ENCODE measurements at regions not wholly inside any gene's neighbourhood (a gene's known extent, or its start where the extent isn't known, plus 50 kb on each side); places are given as distances from the start of the nearest gene placed in this dataset.

DNA sequence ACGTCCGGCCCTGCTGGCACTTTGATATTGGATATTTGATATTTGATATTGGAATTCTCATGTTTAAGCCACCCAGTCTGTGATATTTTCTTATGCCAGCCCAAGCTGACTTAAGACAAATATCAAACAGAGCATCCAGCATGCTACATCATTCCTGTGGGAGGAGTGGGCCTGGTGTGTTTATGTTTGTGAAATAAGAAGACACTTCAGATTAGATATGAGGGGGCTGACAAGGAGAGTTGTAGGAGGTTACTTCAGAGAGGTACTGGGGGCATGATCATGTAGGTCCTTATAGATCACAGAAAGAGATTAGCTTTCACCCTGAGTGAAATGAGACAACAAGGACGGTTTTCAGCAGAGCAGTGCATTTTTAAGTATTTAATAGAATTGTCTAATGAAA is 382.9 kb downstream of the SEMA3D start:
- no peaks in the 10 kb centered on the region for H4K20me1 ChIP-seq (ENCODE audit: insufficient read depth, low read depth, low read length)
- H3K4me2 ChIP-seq (ENCODE audit: low read depth, low read length, poor library complexity, severe bottlenecking), result no peak overlapping the region
- H3K9ac ChIP-seq (ENCODE audit: low read length), result no peak overlapping the region
- no peaks in the 10 kb centered on the region for H3K36me3 ChIP-seq (ENCODE audit: insufficient read depth, low read length)
- H3K9me2 ChIP-seq (replicated peaks; ENCODE audit: insufficient read depth, low read length), result no peaks in the 10 kb centered on the region
- no peaks in the 10 kb centered on the region for H3K27me3 ChIP-seq (ENCODE audit: low read length)
- H2AFZ ChIP-seq (ENCODE audit: low read length), result no peak overlapping the region
- DNase-seq, result no peak
- H3K27ac ChIP-seq (ENCODE audit: low read length), result no peak overlapping the region
- no peak overlapping the region for H3K4me3 ChIP-seq (ENCODE audit: low read length)
- peaks cover 32% of the 10 kb centered on the region for H3K9me3 ChIP-seq (ENCODE audit: low read length)
- H3K4me1 ChIP-seq (ENCODE audit: low read length), result no peaks in the 10 kb centered on the region
- H3K79me2 ChIP-seq (ENCODE audit: low read length), result no peaks in the 10 kb centered on the region

DNA sequence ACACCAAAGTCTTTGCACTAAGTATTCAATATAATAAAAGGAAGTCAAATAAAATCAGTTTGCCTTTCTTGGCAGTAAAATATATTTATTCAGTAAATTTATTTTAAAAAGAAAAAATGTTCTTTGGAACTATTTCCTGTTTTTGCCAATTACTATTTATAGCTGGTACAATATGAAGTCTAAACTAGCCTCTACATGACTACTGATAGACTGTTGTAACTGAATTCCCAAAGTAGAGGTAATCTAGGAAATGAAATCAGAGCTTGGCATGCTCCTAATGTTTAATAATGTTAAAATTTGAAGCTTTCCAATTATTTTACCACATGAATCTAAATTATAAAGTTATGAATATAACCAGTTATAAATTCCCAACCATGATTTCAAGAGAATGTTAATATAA is 385.5 kb downstream of the SEMA3D start:
- Histone ChIP-seq H2AFZ (ENCODE audit: low read length) (no peak overlapping the region), H3K27me3 (ENCODE audit: low read length) (no peaks in the 10 kb centered on the region), H3K9me3 (ENCODE audit: low read length) (peaks cover 21% of the 10 kb centered on the region), H3K9me2 (replicated peaks; ENCODE audit: insufficient read depth, low read length) (no peaks in the 10 kb centered on the region), H3K79me2 (ENCODE audit: low read length) (no peaks in the 10 kb centered on the region), H3K4me1 (ENCODE audit: low read length) (no peaks in the 10 kb centered on the region), H3K4me3 (ENCODE audit: low read length) (no peak overlapping the region), H4K20me1 (ENCODE audit: insufficient read depth, low read depth, low read length) (no peaks in the 10 kb centered on the region), H3K27ac (ENCODE audit: low read length) (no peak overlapping the region), H3K9ac (ENCODE audit: low read length) (no peak overlapping the region), H3K4me2 (ENCODE audit: low read depth, low read length, poor library complexity, severe bottlenecking) (no peak overlapping the region), H3K36me3 (ENCODE audit: insufficient read depth, low read length) (no peaks in the 10 kb centered on the region)
- no peak for DNase-seq

DNA sequence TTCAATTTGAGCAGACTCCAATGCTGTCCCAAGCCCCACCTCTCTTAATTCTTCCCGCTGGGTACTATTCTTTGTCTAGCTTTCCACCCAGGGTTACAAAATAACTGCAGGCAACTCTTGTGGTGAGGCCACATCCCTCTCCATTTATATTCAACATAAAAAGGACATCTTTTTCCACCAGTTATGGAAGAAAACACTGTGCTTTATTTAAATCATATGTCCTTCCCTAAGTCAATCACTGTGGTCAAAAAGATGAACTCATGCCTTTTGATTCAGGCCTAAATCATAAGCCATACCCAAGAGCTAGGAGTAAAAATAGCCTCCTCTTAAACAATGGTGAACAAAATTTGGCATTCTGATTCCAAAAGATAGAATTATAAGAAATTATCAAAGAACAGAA is 386.0 kb downstream of the SEMA3D start:
- Histone ChIP-seq H3K27ac (ENCODE audit: low read length) (no peak overlapping the region), H3K9me2 (replicated peaks; ENCODE audit: insufficient read depth, low read length) (no peaks in the 10 kb centered on the region), H3K79me2 (ENCODE audit: low read length) (no peaks in the 10 kb centered on the region), H3K4me2 (ENCODE audit: low read depth, low read length, poor library complexity, severe bottlenecking) (no peak overlapping the region), H3K36me3 (ENCODE audit: insufficient read depth, low read length) (no peaks in the 10 kb centered on the region), H4K20me1 (ENCODE audit: insufficient read depth, low read depth, low read length) (no peaks in the 10 kb centered on the region), H3K9me3 (ENCODE audit: low read length) (peaks cover 18% of the 10 kb centered on the region), H3K4me1 (ENCODE audit: low read length) (no peaks in the 10 kb centered on the region), H3K4me3 (ENCODE audit: low read length) (no peak overlapping the region), H3K9ac (ENCODE audit: low read length) (no peak overlapping the region), H3K27me3 (ENCODE audit: low read length) (no peaks in the 10 kb centered on the region), H2AFZ (ENCODE audit: low read length) (no peak overlapping the region)
- DNase-seq, result no peak

DNA sequence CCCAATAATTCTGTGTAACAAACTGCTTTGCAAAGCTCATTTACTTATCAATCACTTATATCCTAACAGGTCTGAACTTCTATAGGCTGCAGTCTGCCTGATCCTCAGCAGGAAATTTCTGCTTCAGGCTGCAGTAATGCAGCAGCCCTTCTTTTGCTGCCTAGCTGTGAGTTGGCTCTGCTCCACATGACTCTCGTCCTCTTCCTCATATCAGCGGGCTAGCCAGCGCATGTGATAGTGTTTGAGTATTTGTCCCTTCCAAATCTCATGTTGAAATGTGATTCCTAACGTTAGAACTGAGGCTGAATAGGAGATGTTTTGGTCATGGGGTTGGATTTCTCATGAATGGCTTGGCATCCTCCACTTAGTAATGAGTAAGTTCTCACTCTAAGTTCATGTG is 387.8 kb downstream of the SEMA3D start:
- Histone ChIP-seq H3K4me3 (ENCODE audit: low read length) (no peak overlapping the region), H2AFZ (ENCODE audit: low read length) (no peak overlapping the region), H3K9ac (ENCODE audit: low read length) (no peak overlapping the region), H3K9me3 (ENCODE audit: low read length) (peaks cover 27% of the 10 kb centered on the region), H3K36me3 (ENCODE audit: insufficient read depth, low read length) (no peaks in the 10 kb centered on the region), H3K79me2 (ENCODE audit: low read length) (no peaks in the 10 kb centered on the region), H3K9me2 (replicated peaks; ENCODE audit: insufficient read depth, low read length) (no peaks in the 10 kb centered on the region), H3K27me3 (ENCODE audit: low read length) (no peaks in the 10 kb centered on the region), H4K20me1 (ENCODE audit: insufficient read depth, low read depth, low read length) (no peaks in the 10 kb centered on the region), H3K4me2 (ENCODE audit: low read depth, low read length, poor library complexity, severe bottlenecking) (no peak overlapping the region), H3K27ac (ENCODE audit: low read length) (no peak overlapping the region), H3K4me1 (ENCODE audit: low read length) (no peaks in the 10 kb centered on the region)
- DNase-seq, result no peak

DNA sequence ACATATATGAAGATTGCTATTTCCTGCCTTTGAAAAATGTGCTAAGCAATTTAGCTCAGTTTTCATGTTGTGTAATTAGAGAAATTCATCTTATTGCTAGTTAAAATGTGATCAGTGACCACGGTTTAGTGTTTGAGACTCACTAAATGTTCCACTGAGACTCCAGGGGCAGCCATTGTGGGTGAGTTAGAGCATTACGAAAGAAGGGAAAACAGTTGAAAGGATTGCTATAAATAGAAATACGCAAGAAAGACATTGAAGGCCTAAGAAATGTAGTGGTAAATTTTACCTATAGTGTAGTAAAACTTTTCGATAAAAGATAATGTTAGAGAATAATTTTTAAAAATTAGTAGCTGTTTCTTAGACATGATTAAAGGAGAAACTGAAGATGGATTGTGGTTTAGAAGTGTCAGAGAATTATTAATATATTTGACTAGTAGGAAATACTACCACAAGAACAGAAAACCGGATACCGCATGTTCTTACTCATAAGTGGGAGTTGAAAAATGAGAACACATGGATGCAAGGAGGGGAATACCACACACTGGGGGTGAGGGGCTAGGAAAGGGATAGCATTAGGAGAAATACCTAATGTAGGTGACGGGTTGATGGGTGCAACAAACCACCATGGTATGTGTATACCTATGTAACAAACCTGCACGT is 394.5 kb downstream of the SEMA3D start:
- no peak for DNase-seq
- H3K9me2 ChIP-seq (replicated peaks; ENCODE audit: insufficient read depth, low read length), result no peaks in the 10 kb centered on the region
- H3K36me3 ChIP-seq (ENCODE audit: insufficient read depth, low read length), result no peaks in the 10 kb centered on the region
- H3K4me1 ChIP-seq (ENCODE audit: low read length), result no peaks in the 10 kb centered on the region
- H3K27me3 ChIP-seq (ENCODE audit: low read length), result no peaks in the 10 kb centered on the region
- no peaks in the 10 kb centered on the region for H4K20me1 ChIP-seq (ENCODE audit: insufficient read depth, low read depth, low read length)
- no peak overlapping the region for H3K9ac ChIP-seq (ENCODE audit: low read length)
- no peak overlapping the region for H2AFZ ChIP-seq (ENCODE audit: low read length)
- H3K4me2 ChIP-seq (ENCODE audit: low read depth, low read length, poor library complexity, severe bottlenecking), result no peak overlapping the region
- H3K79me2 ChIP-seq (ENCODE audit: low read length), result no peaks in the 10 kb centered on the region
- H3K4me3 ChIP-seq (ENCODE audit: low read length), result no peak overlapping the region
- H3K27ac ChIP-seq (ENCODE audit: low read length), result no peak overlapping the region
- H3K9me3 ChIP-seq (ENCODE audit: low read length), result peaks cover 23% of the 10 kb centered on the region

DNA sequence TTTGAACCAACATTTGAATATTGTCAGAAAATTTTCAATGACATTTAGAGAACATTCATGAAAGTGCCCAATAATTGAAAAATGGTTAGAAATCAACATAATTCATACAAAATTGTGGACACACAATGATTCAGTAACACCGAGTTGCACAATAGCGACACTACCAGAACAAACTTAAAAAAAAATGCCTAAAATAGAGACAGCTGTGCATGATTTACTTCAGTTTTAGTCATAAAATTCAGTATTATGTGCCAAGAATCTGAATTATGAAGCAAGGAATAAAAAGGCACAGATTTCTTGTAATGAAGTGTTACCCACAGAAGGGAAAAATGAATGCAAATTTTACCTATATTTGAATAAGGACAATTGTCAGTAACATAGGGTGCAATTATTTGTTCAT is 396.0 kb downstream of the SEMA3D start:
- H2AFZ ChIP-seq (ENCODE audit: low read length), result no peak overlapping the region
- H3K27me3 ChIP-seq (ENCODE audit: low read length), result no peaks in the 10 kb centered on the region
- no peaks in the 10 kb centered on the region for H3K4me1 ChIP-seq (ENCODE audit: low read length)
- no peaks in the 10 kb centered on the region for H3K9me2 ChIP-seq (replicated peaks; ENCODE audit: insufficient read depth, low read length)
- no peaks in the 10 kb centered on the region for H4K20me1 ChIP-seq (ENCODE audit: insufficient read depth, low read depth, low read length)
- no peak for DNase-seq
- H3K79me2 ChIP-seq (ENCODE audit: low read length), result no peaks in the 10 kb centered on the region
- H3K4me3 ChIP-seq (ENCODE audit: low read length), result no peak overlapping the region
- peaks cover 25% of the 10 kb centered on the region for H3K9me3 ChIP-seq (ENCODE audit: low read length)
- no peak overlapping the region for H3K9ac ChIP-seq (ENCODE audit: low read length)
- no peaks in the 10 kb centered on the region for H3K36me3 ChIP-seq (ENCODE audit: insufficient read depth, low read length)
- no peak overlapping the region for H3K27ac ChIP-seq (ENCODE audit: low read length)
- no peak overlapping the region for H3K4me2 ChIP-seq (ENCODE audit: low read depth, low read length, poor library complexity, severe bottlenecking)

DNA sequence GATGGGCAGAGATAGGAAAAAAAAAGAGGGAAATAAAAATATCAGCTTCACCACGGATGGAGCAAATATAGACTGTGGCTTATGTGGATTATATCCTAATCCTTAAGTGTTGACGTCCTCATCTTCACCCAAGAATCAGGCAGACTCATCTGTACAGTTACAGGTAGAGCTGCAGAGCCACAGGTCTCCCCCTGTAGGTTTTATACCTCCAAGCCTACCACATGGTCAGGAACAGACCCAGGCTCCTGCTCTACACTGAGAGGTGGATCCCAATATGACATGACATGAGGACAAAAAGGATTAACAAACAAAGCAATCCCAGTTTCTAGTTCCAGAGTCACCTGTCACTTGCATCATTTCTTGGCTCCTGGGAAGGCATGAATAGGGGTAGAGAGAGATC is 400.8 kb downstream of the SEMA3D start:
- Histone ChIP-seq H3K79me2 (ENCODE audit: low read length) (no peaks in the 10 kb centered on the region), H3K36me3 (ENCODE audit: insufficient read depth, low read length) (no peaks in the 10 kb centered on the region), H2AFZ (ENCODE audit: low read length) (no peak overlapping the region), H3K27ac (ENCODE audit: low read length) (no peak overlapping the region), H4K20me1 (ENCODE audit: insufficient read depth, low read depth, low read length) (no peaks in the 10 kb centered on the region), H3K9me2 (replicated peaks; ENCODE audit: insufficient read depth, low read length) (no peaks in the 10 kb centered on the region), H3K9ac (ENCODE audit: low read length) (no peak overlapping the region), H3K4me2 (ENCODE audit: low read depth, low read length, poor library complexity, severe bottlenecking) (no peak overlapping the region), H3K4me3 (ENCODE audit: low read length) (no peak overlapping the region), H3K27me3 (ENCODE audit: low read length) (no peaks in the 10 kb centered on the region), H3K4me1 (ENCODE audit: low read length) (no peaks in the 10 kb centered on the region), H3K9me3 (ENCODE audit: low read length) (peaks cover 18% of the 10 kb centered on the region)
- DNase-seq, result no peak

DNA sequence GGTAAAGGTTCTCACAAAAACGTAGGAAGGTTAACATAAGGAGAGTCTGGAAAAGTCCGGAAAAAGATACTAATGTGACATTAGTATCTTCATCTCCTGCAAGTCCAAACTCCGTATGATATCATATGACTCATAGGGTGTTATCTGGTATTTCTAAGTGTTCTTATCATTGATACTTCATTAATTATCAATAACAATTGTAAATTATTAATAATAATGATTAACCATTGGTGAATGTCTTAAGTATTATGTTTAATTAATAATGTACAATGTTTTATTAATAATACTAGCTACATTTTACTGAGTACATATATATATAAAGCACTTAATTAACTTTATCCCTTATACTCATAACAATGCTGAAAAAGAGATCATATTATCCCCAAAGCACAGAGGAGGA is 402.4 kb downstream of the SEMA3D start:
- no peaks in the 10 kb centered on the region for H3K79me2 ChIP-seq (ENCODE audit: low read length)
- no peaks in the 10 kb centered on the region for H3K36me3 ChIP-seq (ENCODE audit: insufficient read depth, low read length)
- H3K4me1 ChIP-seq (ENCODE audit: low read length), result no peaks in the 10 kb centered on the region
- no peak for DNase-seq
- H3K27ac ChIP-seq (ENCODE audit: low read length), result no peak overlapping the region
- no peak overlapping the region for H3K4me2 ChIP-seq (ENCODE audit: low read depth, low read length, poor library complexity, severe bottlenecking)
- H3K4me3 ChIP-seq (ENCODE audit: low read length), result no peak overlapping the region
- no peaks in the 10 kb centered on the region for H3K27me3 ChIP-seq (ENCODE audit: low read length)
- H4K20me1 ChIP-seq (ENCODE audit: insufficient read depth, low read depth, low read length), result no peaks in the 10 kb centered on the region
- H3K9me3 ChIP-seq (ENCODE audit: low read length), result peaks cover 15% of the 10 kb centered on the region
- H3K9me2 ChIP-seq (replicated peaks; ENCODE audit: insufficient read depth, low read length), result no peaks in the 10 kb centered on the region
- H2AFZ ChIP-seq (ENCODE audit: low read length), result no peak overlapping the region
- no peak overlapping the region for H3K9ac ChIP-seq (ENCODE audit: low read length)
